ENCODE measurements at regions not wholly inside any gene's neighbourhood (a gene's known extent, or its start where the extent isn't known, plus 50 kb on each side); places are given as distances from the start of the nearest gene placed in this dataset.
"Not testable (repeated sequence)": the region's sequence is repeated elsewhere in the genome, so short reads cannot be mapped to it uniquely, and the experiment has no call there.

DNA sequence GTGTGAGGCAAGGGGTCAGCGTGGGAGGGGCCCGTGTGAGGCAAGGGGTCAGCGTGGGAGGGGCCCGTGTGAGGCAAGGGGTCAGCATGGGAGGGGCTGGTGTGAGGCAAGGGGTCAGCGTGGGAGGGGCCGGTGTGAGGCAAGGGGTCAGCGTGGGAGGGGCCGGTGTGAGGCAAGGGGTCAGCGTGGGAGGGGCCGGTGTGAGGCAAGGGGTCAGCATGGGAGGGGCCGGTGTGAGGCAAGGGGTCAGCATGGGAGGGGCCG, 119.2 kb downstream of the SEPTIN14 start:
- DNase-seq (ENCODE audit: low spot score) = not testable (repeated sequence)

- DNase-seq (ENCODE audit: low spot score) = not testable (repeated sequence)
Observed at GRCh38 chr7:55742651-55743453, 119.7 kb downstream of the SEPTIN14 start.

- DNase-seq (ENCODE audit: low spot score) = not testable (repeated sequence)
Observed at GRCh38 chr7:55741721-55742631, 120.6 kb downstream of the SEPTIN14 start.

DNA sequence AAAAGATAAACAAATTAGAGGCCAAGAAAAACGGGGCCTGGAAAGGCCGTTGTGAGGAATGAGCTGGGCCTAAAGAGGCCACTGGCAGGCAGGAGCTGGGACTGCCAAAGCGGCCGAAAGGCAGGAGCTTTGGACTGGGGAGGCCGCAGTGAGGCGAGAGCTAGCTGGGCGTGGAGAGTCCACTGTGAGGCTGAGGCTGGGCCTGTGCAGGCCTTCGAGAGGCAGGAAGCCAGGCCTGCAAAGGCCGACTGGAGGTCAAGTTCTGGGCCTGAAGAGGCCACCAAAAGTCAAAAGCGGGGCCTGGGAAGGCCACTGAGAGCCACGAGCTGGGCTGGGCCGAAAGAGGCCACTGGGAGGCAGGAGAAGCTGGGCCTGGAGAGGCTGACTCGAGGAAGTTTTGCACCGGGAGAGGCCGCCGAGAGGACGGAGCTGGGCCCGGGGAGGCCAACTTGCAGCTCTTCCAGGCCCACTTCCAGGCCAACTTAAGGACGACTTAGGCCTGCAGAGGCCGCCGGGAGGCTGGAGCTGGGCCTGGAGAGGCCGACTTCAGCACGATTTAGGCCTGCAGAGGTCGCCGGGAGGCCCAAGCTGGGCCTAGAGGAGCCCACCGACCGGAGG, 121.8 kb downstream of the SEPTIN14 start:
- not testable (repeated sequence) for DNase-seq (ENCODE audit: low spot score)

DNA sequence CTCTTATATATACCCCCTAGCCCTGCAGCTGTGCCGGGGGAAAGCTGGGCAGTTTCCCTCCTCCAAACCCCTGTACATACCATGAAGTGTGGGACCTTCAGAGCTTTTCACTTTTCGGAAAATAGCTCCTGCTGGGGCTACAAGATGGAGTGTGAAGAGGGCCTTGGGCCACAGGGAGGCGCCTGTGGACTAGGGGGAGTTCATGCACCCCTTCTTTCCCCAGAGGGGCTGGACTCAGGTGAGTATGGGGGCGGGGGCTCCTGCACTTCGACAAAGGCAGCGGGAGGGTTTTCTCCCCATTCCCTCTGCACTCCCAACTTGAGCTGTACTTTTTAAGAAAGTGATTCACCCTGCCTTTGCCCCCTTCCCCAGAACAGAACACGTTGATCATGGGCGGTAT, 122.5 kb downstream of the SEPTIN14 start:
- DNase-seq (ENCODE audit: low spot score) = not testable (repeated sequence)

DNA sequence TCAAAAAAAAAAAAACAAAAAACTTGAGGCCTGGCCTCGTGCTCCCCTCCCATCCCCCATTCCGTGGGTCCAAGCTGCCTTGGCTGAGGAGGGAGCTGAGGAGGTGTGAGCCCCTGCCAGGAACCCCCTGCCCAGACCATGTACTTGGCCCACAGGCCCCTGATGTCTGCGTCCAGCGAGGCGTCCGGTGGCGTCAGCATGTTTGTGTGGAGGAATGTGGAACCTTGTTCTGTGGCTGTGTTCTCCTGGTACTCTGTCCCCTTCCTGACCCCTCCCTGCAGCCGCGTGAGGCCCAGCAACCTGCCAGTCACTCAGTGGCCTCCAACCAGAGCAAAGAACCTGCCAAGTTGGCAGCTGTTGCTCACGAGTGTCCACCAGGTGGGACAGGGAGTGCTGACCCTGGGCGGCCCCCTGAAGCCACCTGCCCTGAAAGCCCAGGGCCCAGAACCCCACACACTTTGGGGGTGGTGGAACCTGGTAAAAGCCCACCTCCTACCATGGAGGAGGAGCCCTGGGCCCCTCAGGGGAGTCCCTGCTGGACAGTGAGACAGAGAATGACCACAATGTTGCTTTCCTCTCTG, 125.8 kb downstream of the SEPTIN14 start:
- DNase-seq (ENCODE audit: low spot score) = not testable (repeated sequence)

- DNase-seq (ENCODE audit: low spot score) = no peak
Observed at GRCh38 chr7:55733241-55734140, 129.1 kb downstream of the SEPTIN14 start.

- no peak for DNase-seq (ENCODE audit: low spot score)
Observed at GRCh38 chr7:55731931-55732330, 130.6 kb downstream of the SEPTIN14 start.

DNA sequence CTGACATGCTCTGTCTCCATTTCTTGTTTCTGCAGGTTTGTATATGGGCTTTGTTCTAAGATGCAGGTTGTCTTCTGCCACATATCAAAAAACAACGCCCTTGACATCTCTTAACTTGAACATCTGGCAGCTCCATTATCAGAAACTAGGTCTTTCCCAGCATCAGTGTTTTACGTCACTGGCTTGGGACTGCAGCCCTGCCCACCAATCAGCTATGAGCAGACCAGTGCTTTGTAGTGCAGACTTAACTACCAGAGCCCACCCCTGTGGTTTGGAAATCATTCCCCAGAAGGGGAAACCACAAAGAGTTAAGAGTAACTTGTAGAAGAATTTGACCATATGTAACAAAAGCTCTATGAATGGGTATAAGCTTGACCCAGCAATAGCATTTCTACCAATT, 132.4 kb downstream of the SEPTIN14 start:
- no peak for DNase-seq (ENCODE audit: low spot score)

- DNase-seq (ENCODE audit: low spot score) = no peak
Observed at GRCh38 chr7:55723621-55723941, 139.0 kb downstream of the SEPTIN14 start.

- DNase-seq (ENCODE audit: low spot score) = not testable (repeated sequence)
Observed at GRCh38 chr7:55722874-55723620, 139.5 kb downstream of the SEPTIN14 start.

DNA sequence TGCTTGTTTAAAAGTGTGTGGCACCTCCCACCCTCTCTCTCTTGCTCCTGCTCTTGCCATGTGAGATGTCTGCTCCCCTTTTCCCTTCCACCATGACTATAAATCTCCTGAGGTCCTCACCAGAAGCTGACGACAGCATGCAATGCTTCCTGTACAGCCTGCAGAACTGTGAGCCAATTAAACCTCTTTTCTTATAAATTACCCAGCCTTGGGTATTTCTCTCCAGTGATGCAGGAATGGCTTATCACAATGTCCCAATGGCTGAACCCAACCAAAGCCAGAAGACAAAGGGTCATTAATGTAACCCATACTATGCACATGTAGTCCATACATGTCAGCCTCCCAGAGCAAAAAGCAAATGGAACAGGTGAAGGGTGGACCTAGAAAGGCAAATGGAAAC, 141.5 kb downstream of the SEPTIN14 start:
- not testable (repeated sequence) for DNase-seq (ENCODE audit: low spot score)

DNA sequence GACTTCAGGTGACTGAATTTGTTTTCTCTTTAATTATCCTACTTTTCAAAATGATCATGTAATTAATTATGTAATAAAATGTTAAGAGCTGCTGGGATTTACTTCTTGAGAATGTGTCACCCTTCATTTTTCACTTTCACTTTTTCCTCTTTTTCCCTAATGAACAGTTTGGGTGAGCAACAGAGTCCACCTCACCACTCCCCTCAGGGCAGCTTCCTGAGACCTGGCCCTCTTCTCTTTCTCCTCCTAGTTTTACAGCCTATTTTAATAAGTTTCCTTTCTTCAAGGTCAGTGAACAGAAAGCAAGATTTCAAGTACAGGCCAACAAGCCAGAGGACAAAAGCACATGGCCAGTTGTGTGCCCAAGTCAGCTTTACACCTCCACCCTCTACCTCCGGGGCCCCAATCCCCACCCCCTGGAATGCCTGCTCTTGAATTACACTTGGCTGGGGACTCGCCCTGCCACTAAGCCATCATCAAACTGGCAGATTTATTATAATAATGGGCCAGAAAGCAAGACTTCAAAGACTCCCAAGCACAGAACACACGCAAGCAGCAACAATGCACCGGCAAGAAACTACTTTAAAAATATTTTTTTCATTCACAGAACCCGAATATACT, 143.1 kb upstream of the VOPP1 start:
- not testable (repeated sequence) for DNase-seq (ENCODE audit: low spot score)

- not testable (repeated sequence) for DNase-seq (ENCODE audit: low spot score)
Observed at GRCh38 chr7:55714370-55714769, 142.1 kb upstream of the VOPP1 start.

DNA sequence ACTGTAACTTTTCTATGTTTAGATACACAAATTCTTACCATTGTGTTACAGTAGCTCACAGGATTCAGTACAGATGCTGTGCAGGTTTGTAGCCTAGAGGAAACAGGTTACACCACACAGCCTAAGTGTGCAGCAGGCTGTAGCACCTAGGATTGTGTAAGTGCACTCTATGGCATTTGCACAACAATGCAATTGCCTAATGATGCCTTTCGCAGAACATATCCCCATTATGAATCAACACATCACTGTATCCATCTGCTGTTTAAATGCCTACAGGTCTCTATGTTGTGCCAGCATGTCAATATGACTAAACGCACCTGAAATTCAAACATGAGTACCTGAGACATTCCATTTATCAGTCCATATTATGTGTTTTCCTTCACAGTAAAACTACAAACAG, 138.0 kb upstream of the VOPP1 start:
- not testable (repeated sequence) for DNase-seq (ENCODE audit: low spot score)

DNA sequence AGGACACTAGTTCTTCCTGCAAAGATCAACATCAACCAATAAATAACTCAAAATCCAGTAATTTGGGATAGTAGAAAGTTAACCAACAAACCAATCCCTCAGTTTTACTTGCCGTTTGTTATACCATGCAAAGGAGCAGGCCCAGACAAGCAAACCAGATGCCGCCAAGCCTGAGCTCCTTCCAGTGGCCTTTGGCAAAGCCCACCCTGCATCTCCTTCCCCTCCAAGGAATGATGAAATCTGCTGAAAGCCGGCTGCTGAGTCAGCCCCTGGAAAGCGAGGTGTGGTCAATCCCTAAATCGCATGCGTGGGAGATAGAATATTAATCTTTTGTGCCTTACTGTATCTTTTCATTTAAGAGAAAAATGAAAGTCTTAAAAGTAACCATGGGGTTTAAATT, 135.7 kb upstream of the VOPP1 start:
- DNase-seq (ENCODE audit: low spot score) = peak; percentile 53

- not testable (repeated sequence) for DNase-seq (ENCODE audit: low spot score)
Observed at GRCh38 chr7:55707410-55707809, 135.1 kb upstream of the VOPP1 start.

- not testable (repeated sequence) for DNase-seq (ENCODE audit: low spot score)
Observed at GRCh38 chr7:55706451-55707195, 134.3 kb upstream of the VOPP1 start.

All from ureter (tissue), 1 donor.